Right ventricle myocardium superior (tissue), 1 donor: ENCODE measurements at regions not wholly inside any gene's neighbourhood (a gene's known extent, or its start where the extent isn't known, plus 50 kb on each side); places are given as distances from the start of the nearest gene placed in this dataset.

Experiments used
- ATAC-seq: fragments of 200-7000 bp; cut with Tn5 transposase; one replicate; pipeline ENCODE4 v1.9.1; 2020; ENCODE audit warnings: mild to moderate bottlenecking; ENCODE audit not compliant: poor library complexity
- DNase-seq: peaks from one replicate; pipeline ENCODE4 v3.0.0-alpha.2; 2020
- intact Hi-C: fragments of 100-400 bp; cut with DNase I; formaldehyde crosslinking; loops from one replicate; pipeline ENCODE4 v1.11.2; 2022
- donor health status: DM: no; HTN: yes; CAD: no; lungs with severe emphysema.

GRCh38 chrX:23201706-23202105 is 132.9 kb upstream of the PTCHD1 start:
- intact Hi-C loops = no loop called here
- ATAC-seq = no peak

GRCh38 chrX:23202326-23202725 is 132.3 kb upstream of the PTCHD1 start:
- DNase-seq (no peak), ATAC-seq (no peak)
- intact Hi-C loops = no loop called here

More at GRCh38 chrX:23201706-23202105, 132.9 kb upstream of the PTCHD1 start:
- no peak for DNase-seq

- DNase-seq = no peak
- intact Hi-C loops = no loop called here
- no peak for ATAC-seq
Observed at GRCh38 chrX:23223169-23223568, 111.5 kb upstream of the PTCHD1 start.

GRCh38 chrX:23228454-23228853 is 106.2 kb upstream of the PTCHD1 start:
- ATAC-seq (no peak), DNase-seq (no peak)
- intact Hi-C loops = no loop called here

GRCh38 chrX:23228950-23229448 is 105.7 kb upstream of the PTCHD1 start:
- intact Hi-C loops = no loop called here

GRCh38 chrX:23235051-23235450 is 99.6 kb upstream of the PTCHD1 start:
- DNase-seq (no peak), ATAC-seq (no peak)
- intact Hi-C loops = no loop called here

More at GRCh38 chrX:23228950-23229448, 105.7 kb upstream of the PTCHD1 start:
- peak; percentile 48 for ATAC-seq
- no peak for DNase-seq

- intact Hi-C loops = no loop called here
- DNase-seq = no peak
- ATAC-seq = no peak
Observed at GRCh38 chrX:23246001-23246400, 88.6 kb upstream of the PTCHD1 start.

GRCh38 chrX:23248187-23248586 is 86.5 kb upstream of the PTCHD1 start:
- no peak for ATAC-seq
- DNase-seq = no peak
- intact Hi-C loops = no loop called here

GRCh38 chrX:23251043-23251442 is 83.6 kb upstream of the PTCHD1 start:
- DNase-seq = no peak
- ATAC-seq = no peak
- intact Hi-C loops = no loop called here

GRCh38 chrX:23263892-23264291 is 70.8 kb upstream of the PTCHD1 start:
- intact Hi-C loops = no loop called here
- no peak for DNase-seq
- no peak for ATAC-seq

GRCh38 chrX:23269923-23270322 is 64.7 kb upstream of the PTCHD1 start:
- ATAC-seq = no peak
- no peak for DNase-seq
- intact Hi-C loops = no loop called here

- DNase-seq = no peak
- ATAC-seq = no peak
- intact Hi-C loops = no loop called here
Observed at GRCh38 chrX:23271026-23271425, 63.6 kb upstream of the PTCHD1 start.

GRCh38 chrX:23276475-23276874 is 58.2 kb upstream of the PTCHD1 start:
- DNase-seq = no peak
- ATAC-seq = no peak
- intact Hi-C loops = no loop called here
